ENCODE measurements at regions not wholly inside any gene's neighbourhood (a gene's known extent, or its start where the extent isn't known, plus 50 kb on each side); places are given as distances from the start of the nearest gene placed in this dataset.

DNA sequence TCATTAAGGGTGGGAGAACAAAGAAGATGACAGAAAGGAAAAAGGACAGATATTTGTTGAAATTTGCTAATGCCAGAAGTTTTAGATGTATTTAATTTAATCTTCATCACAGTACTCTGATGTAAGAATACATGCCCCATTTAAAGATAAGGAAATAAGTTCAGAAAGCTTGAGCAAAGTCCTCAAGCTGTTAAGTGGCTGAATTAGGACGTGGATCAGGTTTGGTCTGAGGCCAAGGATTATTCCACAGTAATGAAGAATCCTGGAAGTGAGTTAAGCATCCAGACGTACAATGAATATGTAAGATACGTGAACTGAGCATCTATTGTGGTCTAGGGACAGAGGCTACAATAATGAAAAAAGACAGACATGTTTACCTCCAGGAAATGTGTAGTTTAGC, 671.3 kb downstream of the PRELID2 start:
- intact Hi-C loops (cut with micrococcal nuclease; ENCODE audit: unreplicated experiment), result loop anchor here (5.0 kb wide), 1 partner anchor 53 kb away; no protein-coding TSS in a partner anchor
- CTCF ChIA-PET, result no interaction called here
- Mint-ChIP-seq H3K4me3 (ENCODE audit: low read depth, unreplicated experiment) (no peak overlapping the region), H3K27me3 (ENCODE audit: unreplicated experiment) (no peaks in the 10 kb centered on the region), H3K9me3 (ENCODE audit: low read depth, unreplicated experiment) (no peaks in the 10 kb centered on the region), H3K27ac (ENCODE audit: unreplicated experiment) (no peak overlapping the region), H3K4me1 (ENCODE audit: low read depth, unreplicated experiment) (no peaks in the 10 kb centered on the region), H3K36me3 (ENCODE audit: insufficient read depth, unreplicated experiment) (no peaks in the 10 kb centered on the region)
- no TSS peak for BruUV-seq (replicated peaks)
- TF ChIP-seq CTCF (IDR thresholded peaks at IDR 0.05; ENCODE audit: unreplicated experiment), result no peak
- DNase-seq, result no peak

- no peak overlapping the region for H3K4me3 Mint-ChIP-seq (ENCODE audit: low read depth, unreplicated experiment)
- no TSS peak for BruUV-seq (replicated peaks)
- intact Hi-C loops (cut with micrococcal nuclease; ENCODE audit: unreplicated experiment), result loop anchor here (5.0 kb wide), 1 partner anchor 55 kb away; no protein-coding TSS in a partner anchor
- no peak overlapping the region for H3K27ac Mint-ChIP-seq (ENCODE audit: unreplicated experiment)
- no peaks in the 10 kb centered on the region for H3K9me3 Mint-ChIP-seq (ENCODE audit: low read depth, unreplicated experiment)
- CTCF ChIA-PET, result no interaction called here
- no peaks in the 10 kb centered on the region for H3K27me3 Mint-ChIP-seq (ENCODE audit: unreplicated experiment)
- TF ChIP-seq CTCF (IDR thresholded peaks at IDR 0.05; ENCODE audit: unreplicated experiment), result no peak
- no peaks in the 10 kb centered on the region for H3K36me3 Mint-ChIP-seq (ENCODE audit: insufficient read depth, unreplicated experiment)
- H3K4me1 Mint-ChIP-seq (ENCODE audit: low read depth, unreplicated experiment), result no peaks in the 10 kb centered on the region
- no peak for DNase-seq
Observed at GRCh38 chr5:145162626-145163025, 672.5 kb downstream of the PRELID2 start.

GRCh38 chr5:145161391-145161790, 673.8 kb downstream of the PRELID2 start:
- CTCF ChIA-PET, result no interaction called here
- Mint-ChIP-seq H3K4me1 (ENCODE audit: low read depth, unreplicated experiment) (no peaks in the 10 kb centered on the region), H3K4me3 (ENCODE audit: low read depth, unreplicated experiment) (no peak overlapping the region), H3K9me3 (ENCODE audit: low read depth, unreplicated experiment) (no peaks in the 10 kb centered on the region), H3K36me3 (ENCODE audit: insufficient read depth, unreplicated experiment) (no peaks in the 10 kb centered on the region), H3K27ac (ENCODE audit: unreplicated experiment) (no peak overlapping the region), H3K27me3 (ENCODE audit: unreplicated experiment) (no peaks in the 10 kb centered on the region)
- no TSS peak for BruUV-seq (replicated peaks)
- intact Hi-C loops (cut with micrococcal nuclease; ENCODE audit: unreplicated experiment), result loop anchor here (5.0 kb wide), 1 partner anchor 56 kb away; no protein-coding TSS in a partner anchor
- no peak for TF ChIP-seq CTCF (IDR thresholded peaks at IDR 0.05; ENCODE audit: unreplicated experiment)
- no peak for DNase-seq

- H3K4me3 Mint-ChIP-seq (ENCODE audit: low read depth, unreplicated experiment), result no peak overlapping the region
- BruUV-seq (replicated peaks), result no TSS peak
- TF ChIP-seq CTCF (IDR thresholded peaks at IDR 0.05; ENCODE audit: unreplicated experiment), result no peak
- H3K27me3 Mint-ChIP-seq (ENCODE audit: unreplicated experiment), result no peaks in the 10 kb centered on the region
- H3K4me1 Mint-ChIP-seq (ENCODE audit: low read depth, unreplicated experiment), result no peaks in the 10 kb centered on the region
- H3K36me3 Mint-ChIP-seq (ENCODE audit: insufficient read depth, unreplicated experiment), result no peaks in the 10 kb centered on the region
- CTCF ChIA-PET, result no interaction called here
- intact Hi-C loops (cut with micrococcal nuclease; ENCODE audit: unreplicated experiment), result loop anchor here (5.0 kb wide), 1 partner anchor 57 kb away; no protein-coding TSS in a partner anchor
- H3K9me3 Mint-ChIP-seq (ENCODE audit: low read depth, unreplicated experiment), result no peaks in the 10 kb centered on the region
- H3K27ac Mint-ChIP-seq (ENCODE audit: unreplicated experiment), result no peak overlapping the region
- DNase-seq, result no peak
Observed at GRCh38 chr5:145160679-145161078, 674.5 kb downstream of the PRELID2 start.
